HL-60 (cell line): ENCODE measurements at regions not wholly inside any gene's neighbourhood (a gene's known extent, or its start where the extent isn't known, plus 50 kb on each side); places are given as distances from the start of the nearest gene placed in this dataset.

ENCODE experiments used
- POLR2AphosphoS5 ChIP-seq: IDR thresholded peaks from 2 replicates; pipeline ENCODE4 v1.6.1; 2012; ENCODE audit warnings: low read depth
- REST ChIP-seq: IDR thresholded peaks from 2 replicates; pipeline ENCODE4 v1.6.1; 2012; ENCODE audit warnings: low read depth; ENCODE audit not compliant: insufficient replicate concordance
- TF ChIP-seq, protein P1 (sequence below): IDR thresholded peaks from one replicate; pipeline ENCODE4 v1.5.1; 2011; ENCODE audit warnings: low read length, control low read depth, inconsistent platforms; ENCODE audit not compliant: insufficient read depth

DNA sequence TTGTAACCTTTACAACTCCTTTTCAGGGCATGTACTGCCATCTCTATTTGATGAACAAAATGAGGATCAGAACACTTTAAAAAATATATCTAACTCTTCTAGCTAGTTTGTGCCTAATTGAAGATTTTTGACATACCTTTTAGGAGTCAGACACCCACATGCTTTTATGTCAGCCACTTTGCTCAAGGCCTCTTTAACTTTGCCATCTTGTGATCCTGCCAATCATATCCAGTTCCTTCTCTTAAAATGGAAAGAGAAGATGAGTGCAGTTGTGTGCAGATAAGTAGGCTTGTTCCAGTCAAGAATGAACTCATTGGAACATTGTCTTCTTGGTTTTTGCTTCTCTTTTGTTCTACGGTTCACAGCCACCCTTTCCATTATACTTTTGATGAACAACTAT lies 425.6 kb upstream of the TNC start:
- TF ChIP-seq, protein P1, sequence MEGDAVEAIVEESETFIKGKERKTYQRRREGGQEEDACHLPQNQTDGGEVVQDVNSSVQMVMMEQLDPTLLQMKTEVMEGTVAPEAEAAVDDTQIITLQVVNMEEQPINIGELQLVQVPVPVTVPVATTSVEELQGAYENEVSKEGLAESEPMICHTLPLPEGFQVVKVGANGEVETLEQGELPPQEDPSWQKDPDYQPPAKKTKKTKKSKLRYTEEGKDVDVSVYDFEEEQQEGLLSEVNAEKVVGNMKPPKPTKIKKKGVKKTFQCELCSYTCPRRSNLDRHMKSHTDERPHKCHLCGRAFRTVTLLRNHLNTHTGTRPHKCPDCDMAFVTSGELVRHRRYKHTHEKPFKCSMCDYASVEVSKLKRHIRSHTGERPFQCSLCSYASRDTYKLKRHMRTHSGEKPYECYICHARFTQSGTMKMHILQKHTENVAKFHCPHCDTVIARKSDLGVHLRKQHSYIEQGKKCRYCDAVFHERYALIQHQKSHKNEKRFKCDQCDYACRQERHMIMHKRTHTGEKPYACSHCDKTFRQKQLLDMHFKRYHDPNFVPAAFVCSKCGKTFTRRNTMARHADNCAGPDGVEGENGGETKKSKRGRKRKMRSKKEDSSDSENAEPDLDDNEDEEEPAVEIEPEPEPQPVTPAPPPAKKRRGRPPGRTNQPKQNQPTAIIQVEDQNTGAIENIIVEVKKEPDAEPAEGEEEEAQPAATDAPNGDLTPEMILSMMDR = no peak
- TF ChIP-seq REST (no peak), POLR2AphosphoS5 (no peak)
